NT2/D1 (cell line): ENCODE measurements at regions not wholly inside any gene's neighbourhood (a gene's known extent, or its start where the extent isn't known, plus 50 kb on each side); places are given as distances from the start of the nearest gene placed in this dataset.

Source experiments
- YY1 ChIP-seq: IDR thresholded peaks from 2 replicates; pipeline ENCODE4 v1.6.1; 2011; ENCODE audit not compliant: insufficient read length, insufficient read depth
- ZNF274 ChIP-seq: IDR thresholded peaks from 2 replicates; pipeline ENCODE4 v1.6.1; 2011; ENCODE audit warnings: mild to moderate bottlenecking, low read depth, low read length

DNA sequence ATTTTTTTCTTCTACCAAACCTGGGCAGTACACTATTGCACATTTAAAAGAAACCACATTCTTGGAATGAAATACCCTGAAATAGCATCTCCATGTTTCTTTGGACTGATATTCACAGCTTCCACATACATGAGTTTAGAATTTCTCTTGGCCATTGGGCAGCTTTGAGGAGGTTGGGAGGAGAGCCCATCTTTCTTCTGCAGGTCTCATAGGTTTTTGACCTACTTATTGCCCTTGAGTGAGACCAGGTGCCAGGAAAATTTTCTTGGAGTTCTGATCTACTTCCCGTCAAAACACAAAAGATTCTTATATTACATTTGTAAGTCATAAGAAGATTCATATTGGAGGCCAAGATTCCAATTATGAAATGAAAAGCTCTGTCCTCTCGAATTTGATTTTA is 212.0 kb downstream of the IBTK start:
- no peak for TF ChIP-seq YY1
- no peak for TF ChIP-seq ZNF274
